ENCODE measurements at regions not wholly inside any gene's neighbourhood (a gene's known extent, or its start where the extent isn't known, plus 50 kb on each side); places are given as distances from the start of the nearest gene placed in this dataset.

DNA sequence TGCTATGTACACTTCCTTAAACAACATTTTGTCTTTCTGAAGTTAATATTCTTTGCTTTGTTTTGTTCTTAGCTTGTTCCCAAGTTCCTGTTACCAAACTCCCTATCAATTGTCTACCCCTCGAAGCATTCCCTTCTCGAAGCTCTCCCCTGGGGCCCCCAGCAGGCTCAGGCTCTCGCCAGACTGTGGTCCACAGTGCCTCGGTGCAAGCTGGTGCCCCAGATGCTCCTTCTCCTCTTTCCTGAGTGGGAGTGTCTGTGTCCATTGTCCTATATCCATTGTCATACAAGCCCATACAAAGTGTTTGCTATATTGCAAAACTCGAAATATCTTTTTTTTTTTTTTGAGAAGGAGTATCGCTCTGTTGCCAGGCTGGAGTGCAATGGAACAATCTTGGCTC, 51.7 kb upstream of the RTL6 start:
- TF ChIP-seq CBFB (CRISPR knock-in tag; IDR thresholded peaks at IDR 0.05; ENCODE audit: low read depth), result no peak
- TF ChIP-seq, protein P1, sequence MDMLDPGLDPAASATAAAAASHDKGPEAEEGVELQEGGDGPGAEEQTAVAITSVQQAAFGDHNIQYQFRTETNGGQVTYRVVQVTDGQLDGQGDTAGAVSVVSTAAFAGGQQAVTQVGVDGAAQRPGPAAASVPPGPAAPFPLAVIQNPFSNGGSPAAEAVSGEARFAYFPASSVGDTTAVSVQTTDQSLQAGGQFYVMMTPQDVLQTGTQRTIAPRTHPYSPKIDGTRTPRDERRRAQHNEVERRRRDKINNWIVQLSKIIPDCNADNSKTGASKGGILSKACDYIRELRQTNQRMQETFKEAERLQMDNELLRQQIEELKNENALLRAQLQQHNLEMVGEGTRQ (CRISPR knock-in tag; IDR thresholded peaks at IDR 0.05), result no peak
- TF ChIP-seq, protein P2, sequence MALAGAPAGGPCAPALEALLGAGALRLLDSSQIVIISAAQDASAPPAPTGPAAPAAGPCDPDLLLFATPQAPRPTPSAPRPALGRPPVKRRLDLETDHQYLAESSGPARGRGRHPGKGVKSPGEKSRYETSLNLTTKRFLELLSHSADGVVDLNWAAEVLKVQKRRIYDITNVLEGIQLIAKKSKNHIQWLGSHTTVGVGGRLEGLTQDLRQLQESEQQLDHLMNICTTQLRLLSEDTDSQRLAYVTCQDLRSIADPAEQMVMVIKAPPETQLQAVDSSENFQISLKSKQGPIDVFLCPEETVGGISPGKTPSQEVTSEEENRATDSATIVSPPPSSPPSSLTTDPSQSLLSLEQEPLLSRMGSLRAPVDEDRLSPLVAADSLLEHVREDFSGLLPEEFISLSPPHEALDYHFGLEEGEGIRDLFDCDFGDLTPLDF (CRISPR knock-in tag; IDR thresholded peaks at IDR 0.05), result no peak

All from WTC11 (cell line).